ENCODE measurements at regions not wholly inside any gene's neighbourhood (a gene's known extent, or its start where the extent isn't known, plus 50 kb on each side); places are given as distances from the start of the nearest gene placed in this dataset.

DNA sequence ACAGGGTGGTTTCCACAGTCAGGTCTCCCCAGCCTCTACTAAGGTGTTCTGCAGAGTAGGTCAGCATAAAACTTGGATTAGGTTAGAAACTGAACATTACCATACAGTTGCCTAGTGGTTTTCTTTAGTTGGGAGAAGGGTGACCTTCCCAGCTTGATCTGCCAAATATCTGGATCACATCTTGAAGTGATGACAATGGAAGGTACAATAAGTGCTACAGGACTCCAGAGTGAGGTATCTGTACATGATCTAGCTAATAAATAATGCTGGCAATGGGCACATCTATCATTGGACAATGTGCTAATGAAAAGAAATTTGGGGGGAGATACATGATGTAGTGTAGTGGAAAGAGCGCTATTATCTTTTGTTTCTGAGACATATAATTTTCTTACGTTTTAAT lies 54.6 kb upstream of the ACVR1 start:
- TF ChIP-seq, protein P1, sequence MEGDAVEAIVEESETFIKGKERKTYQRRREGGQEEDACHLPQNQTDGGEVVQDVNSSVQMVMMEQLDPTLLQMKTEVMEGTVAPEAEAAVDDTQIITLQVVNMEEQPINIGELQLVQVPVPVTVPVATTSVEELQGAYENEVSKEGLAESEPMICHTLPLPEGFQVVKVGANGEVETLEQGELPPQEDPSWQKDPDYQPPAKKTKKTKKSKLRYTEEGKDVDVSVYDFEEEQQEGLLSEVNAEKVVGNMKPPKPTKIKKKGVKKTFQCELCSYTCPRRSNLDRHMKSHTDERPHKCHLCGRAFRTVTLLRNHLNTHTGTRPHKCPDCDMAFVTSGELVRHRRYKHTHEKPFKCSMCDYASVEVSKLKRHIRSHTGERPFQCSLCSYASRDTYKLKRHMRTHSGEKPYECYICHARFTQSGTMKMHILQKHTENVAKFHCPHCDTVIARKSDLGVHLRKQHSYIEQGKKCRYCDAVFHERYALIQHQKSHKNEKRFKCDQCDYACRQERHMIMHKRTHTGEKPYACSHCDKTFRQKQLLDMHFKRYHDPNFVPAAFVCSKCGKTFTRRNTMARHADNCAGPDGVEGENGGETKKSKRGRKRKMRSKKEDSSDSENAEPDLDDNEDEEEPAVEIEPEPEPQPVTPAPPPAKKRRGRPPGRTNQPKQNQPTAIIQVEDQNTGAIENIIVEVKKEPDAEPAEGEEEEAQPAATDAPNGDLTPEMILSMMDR (IDR thresholded peaks at IDR 0.05): no peak
- TF ChIP-seq POLR2A (IDR thresholded peaks at IDR 0.05): no peak
